Panc1 (cell line): ENCODE measurements at regions not wholly inside any gene's neighbourhood (a gene's known extent, or its start where the extent isn't known, plus 50 kb on each side); places are given as distances from the start of the nearest gene placed in this dataset.

Source experiments
- CTCF ChIP-seq: fragments of 450-650 bp; IDR thresholded peaks from 2 replicates; pipeline ENCODE4 v1.5.1; 2017; ENCODE audit warnings: mild to moderate bottlenecking
- POLR2AphosphoS5 ChIP-seq: IDR thresholded peaks from 2 replicates; pipeline ENCODE4 v1.6.1; 2012; ENCODE audit warnings: mild to moderate bottlenecking, low read depth, low read length, moderate library complexity
- REST ChIP-seq, 2 experiments: IDR thresholded peaks; 2 replicates each; pipeline ENCODE4 v1.6.1; 2011 to 2012; ENCODE audit warnings: low read depth in 2 of 2, control low read depth in 1 of 2, low read length in 1 of 2, mild to moderate bottlenecking in 1 of 2, moderate library complexity in 1 of 2; ENCODE audit not compliant: insufficient read depth in 1 of 2
- SIN3A ChIP-seq: IDR thresholded peaks from 2 replicates; pipeline ENCODE4 v1.6.1; 2012; ENCODE audit warnings: low read depth, mild to moderate bottlenecking, low read length, moderate library complexity, borderline replicate concordance; ENCODE audit not compliant: insufficient read depth

- no peak for TF ChIP-seq CTCF
- TF ChIP-seq POLR2AphosphoS5 = no peak
- no peak for TF ChIP-seq REST (IDR thresholded peaks at IDR 0.05; ENCODE audit: insufficient read depth in 1 of 2, low read depth in 2 of 2, low read length in 1 of 2)
- TF ChIP-seq SIN3A = no peak
Observed at GRCh38 chr15:62316413-62317060, 151.5 kb upstream of the C2CD4B start.
